IPS-NIHi11 (cell line): ENCODE measurements at regions not wholly inside any gene's neighbourhood (a gene's known extent, or its start where the extent isn't known, plus 50 kb on each side); places are given as distances from the start of the nearest gene placed in this dataset.
"Not testable (repeated sequence)": the region's sequence is repeated elsewhere in the genome, so short reads cannot be mapped to it uniquely, and the experiment has no call there.

Experiments used
- DNase-seq: peaks from one replicate; pipeline ENCODE4 v3.0.0; 2012; ENCODE audit warnings: mixed read lengths, low spot score

DNA sequence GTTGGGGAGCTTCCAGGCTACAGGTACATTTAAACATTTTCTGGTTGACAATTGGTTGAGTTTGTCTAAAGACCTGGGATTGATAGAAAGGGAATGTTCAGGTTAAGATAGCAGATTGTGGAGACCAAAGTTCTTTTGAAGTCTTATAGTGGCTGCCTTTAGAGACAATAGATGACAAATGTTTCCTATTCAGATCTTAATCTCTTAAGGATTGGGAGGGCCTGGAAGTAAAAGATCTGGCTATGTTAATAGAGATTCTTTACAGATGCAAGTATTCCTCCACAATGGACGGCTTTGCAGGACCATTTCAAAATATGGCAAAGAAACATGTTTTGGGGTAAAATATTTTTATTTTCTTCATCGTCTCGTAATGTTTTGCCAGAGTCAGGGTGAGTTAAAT, 128.7 kb upstream of the TSC22D1 start:
- DNase-seq = not testable (repeated sequence)

DNA sequence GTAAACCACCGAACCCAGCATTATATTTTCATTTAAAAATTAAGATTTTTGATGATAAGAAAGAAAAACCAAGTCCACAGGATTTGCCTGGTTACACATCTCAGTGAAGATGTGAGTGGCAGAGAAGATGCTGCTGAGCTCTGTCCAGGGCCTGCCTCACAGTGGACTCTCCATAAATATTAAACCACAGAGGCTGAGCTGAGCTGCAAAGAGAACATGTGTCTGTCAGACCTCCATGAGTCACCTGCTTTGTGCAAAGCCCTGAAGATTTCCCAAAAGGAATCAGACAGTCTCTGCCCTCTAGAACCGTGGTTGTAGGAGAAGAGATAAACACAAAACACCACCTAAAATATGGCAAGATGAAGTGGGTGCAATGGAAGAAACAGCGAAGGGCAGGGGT, 127.2 kb upstream of the TSC22D1 start:
- no peak for DNase-seq

DNA sequence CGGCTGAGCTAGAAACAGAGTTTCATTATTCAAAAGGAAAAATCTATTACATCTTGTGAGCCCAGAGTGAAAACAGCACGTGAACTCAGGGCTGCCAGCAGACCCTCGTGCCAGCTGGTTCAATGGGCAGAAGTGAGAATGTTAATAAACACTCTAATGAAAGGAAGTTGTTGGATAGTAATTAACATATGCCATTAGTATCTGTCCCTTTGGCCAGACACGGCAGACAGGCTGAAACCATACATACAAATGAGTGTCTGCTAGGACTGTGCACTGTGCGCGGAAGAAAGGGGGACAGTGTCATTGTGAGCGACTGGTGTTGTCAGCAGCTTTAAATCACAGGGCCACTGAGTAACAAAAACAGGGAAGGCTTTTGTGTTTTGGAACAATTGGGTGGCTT, 121.9 kb upstream of the TSC22D1 start:
- DNase-seq = no peak

DNA sequence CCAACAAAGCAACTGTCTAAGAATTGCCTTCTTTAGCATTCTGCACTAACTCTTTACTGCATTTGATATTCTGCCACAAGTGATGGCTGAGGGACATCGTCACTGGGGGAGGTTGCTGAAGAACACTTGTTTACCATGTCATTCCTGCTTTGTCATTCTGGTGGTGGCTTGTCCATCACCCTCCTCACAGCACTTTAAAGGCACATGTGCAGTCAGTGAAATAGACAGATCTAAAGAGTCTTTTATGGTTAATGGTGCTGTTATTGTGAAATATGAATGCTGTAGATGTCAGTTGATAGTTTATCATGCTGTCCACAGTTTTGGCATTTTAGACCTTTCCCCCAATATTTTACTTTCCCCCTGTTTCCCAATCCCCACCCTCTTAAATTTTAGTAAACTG, 120.9 kb upstream of the TSC22D1 start:
- DNase-seq = no peak

DNA sequence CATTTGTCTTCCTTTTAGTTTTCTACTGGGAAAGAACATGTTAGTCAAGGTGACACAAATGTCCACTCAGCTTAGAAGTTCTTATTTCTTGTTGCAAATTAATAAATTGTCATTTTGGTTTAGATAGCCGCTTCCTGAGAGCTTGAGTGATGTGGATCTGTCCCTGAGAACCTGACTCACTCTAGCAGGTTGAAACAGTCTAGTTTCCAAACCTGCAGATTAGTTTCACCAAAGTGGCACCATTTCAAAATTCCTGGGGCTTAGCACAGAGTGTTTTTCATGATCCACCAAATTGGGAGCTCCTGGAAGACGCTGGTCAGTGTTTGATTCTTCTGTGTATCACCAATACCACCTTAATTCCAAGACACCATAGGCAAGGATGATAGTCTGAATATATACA, 119.4 kb upstream of the TSC22D1 start:
- DNase-seq = no peak

DNA sequence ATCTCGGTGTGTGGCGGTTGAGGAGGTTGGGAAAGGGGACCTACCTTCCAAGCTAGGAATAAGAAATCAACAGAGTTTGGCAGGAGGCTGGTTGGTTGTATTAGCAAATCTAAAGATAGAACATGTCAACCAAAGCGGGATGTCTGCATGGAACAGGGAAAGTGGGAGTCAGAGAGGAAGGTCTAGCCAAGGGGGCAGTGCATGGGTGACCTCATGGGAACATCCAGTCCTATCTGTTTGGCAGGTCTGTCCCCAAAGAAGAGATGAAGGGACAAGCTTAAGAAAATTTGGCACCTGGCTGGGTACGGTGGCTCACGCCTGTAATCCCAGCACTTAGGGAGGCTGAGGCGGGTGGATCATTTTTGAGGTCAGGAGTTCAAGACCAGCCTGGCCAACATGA, 118.7 kb upstream of the TSC22D1 start:
- DNase-seq = no peak

DNA sequence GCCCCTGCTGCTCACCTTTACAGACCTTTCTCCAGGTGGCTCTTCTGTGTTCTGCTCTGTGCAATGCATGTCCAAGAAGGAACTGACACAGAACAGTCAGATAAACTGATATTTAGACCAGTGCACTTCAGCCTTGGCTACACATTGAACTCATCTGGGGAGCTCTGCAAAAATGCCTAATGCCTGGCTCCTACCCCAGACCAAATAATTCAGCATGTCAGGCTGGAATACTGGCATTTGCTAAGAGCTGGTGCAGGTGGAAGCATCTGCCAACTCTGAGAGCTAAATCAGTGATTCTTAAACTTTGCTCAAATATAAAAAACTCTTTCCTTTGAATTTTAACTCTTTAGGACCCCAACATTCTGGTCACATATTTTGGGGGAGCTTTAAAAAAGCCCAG, 118.2 kb upstream of the TSC22D1 start:
- DNase-seq = no peak

DNA sequence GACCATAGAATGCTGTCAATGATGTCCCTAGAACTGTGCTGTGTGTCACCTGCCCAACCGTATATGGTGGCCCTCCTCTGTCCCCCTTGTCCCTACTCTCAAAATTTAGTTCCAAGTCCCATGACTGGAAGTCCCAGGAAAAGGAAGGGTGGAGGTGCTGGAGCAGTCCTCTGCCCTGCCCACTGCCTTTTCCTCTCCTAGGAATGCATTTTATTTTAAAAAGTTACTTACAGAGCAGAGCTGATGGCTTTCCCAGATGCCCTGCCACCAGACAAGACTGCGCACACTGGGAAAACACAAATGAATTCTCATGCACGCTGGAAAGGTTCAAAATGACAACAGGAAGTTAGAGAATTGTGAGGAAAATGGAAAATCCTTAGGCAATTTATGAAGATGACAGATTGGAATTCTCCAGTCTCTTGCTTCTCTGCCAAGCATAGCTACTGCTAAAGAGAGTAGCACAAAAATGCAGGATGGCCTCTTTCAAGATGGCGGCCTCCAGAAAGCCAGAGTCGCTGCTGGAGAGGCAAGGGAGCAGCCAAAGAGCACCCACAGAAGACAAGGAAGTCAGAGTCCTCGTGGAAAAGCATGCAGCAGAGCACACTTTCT, 117.1 kb upstream of the TSC22D1 start:
- DNase-seq = no peak

DNA sequence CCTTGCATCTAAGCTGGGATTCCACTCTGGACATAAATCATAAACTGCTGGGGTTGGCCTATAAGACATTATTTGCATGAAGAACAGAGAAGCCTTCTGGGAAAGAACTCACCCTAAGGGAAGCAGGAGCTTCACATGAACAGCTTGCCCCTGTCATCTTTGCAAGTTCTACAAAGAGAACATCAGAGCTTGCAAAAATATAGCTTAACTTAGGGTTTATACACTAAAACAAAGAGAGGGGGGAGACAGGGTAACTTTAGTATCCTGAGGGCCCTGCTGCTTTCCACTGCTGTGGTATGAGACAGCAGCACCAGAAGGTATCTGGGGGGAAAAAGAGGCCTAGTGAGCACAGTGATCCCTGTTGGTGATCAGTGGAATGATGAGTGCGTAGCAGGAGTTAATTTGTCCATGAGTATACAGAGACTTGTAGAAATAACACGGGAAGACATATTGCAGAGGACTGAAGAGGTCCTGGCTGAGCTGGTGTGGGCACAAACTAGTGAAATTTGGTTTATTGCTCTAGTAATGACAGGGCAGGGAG, 116.1 kb upstream of the TSC22D1 start:
- DNase-seq = no peak

DNA sequence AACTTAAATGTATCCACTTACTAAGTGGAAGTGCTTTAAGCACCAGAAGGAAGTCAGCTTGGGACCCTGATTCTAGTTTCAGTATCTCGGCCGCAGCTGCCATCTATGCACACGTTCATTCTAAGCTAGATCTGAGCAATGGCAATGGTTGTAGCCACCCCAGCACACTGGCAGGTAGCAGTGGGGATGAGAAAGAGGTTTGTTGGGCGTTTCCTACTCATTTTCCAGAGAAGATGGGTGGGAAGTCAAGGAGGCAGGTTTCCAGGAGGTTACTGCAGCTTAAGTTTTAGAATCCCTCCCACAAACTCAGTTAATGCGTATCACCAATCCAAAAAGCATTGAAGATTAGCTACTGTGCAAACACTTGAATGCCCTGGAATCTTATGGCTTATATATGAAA, 114.2 kb upstream of the TSC22D1 start:
- no peak for DNase-seq

DNA sequence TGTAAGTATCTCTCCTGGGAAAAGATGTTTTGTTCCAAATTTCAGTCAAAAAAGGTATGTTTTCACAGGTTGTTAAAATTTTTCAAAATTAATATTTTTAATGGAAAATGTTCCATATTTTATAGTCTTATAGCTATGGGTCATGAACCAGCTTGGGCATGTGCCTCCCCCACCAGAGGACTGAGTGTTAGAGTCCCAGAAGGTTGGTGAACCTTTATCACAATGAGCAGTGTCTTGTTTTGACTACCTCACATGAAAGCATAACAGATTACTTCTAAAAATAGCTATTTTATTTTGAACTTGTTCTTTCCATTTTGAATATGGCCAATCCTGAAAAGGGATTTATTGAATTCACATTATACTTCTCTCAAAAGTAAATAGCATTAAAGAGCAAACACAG, 112.5 kb upstream of the TSC22D1 start:
- DNase-seq = no peak

DNA sequence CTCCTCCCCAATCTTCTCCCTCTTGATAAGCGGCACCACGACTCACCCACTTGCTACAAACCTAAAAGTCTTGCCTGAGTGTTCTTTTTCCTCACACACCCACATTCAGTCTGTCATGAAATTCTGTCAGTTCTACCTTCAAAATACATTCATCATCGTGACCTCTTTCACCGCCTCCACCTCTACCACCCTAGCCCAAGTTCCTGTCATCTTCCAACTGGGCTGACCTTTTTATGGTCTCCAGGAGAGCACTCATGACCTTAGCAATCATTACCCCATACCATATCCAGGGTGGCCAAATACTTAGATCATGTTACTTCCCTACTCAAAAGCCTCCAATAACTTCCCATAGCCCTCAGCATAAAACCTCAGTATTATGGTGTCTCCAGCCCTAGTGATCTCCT, 110.4 kb upstream of the TSC22D1 start:
- DNase-seq = no peak

DNA sequence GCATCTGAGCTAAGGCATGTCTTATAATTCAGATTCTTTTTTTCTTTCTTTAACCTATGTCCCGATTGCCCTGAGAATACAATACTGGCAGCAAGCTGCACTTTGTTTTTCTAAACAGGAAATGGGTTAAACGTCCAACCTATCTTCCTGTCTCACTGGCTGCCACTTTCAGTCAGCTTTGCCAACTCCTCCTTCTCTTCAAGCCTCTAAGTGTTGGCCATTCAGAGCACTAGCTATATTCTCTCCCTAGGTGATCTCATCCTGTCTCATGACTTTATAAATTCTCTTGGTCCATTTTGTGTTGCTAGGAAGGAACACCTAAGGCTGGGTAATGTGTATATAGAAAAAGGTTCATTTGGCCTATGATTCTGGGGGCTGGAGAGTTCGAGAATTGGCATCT, 109.5 kb upstream of the TSC22D1 start:
- no peak for DNase-seq

DNA sequence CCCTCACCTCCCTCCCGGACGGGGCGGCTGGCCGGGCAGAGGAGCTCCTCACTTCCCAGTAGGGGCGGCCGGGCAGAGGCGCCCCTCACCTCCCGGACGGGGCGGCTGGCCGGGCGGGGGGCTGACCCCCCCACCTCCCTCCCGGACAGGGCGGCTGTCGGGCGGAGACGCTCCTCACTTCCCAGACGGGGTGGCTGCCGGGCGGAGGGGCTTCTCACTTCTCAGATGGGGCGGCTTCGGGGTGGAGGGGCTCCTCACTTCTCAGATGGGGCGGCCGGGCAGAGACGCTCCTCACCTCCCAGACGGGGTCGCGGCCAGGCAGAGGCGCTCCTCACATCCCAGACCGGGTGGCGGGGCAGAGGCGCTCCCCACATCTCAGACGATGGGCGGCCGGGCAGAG, 106.3 kb upstream of the TSC22D1 start:
- not testable (repeated sequence) for DNase-seq

DNA sequence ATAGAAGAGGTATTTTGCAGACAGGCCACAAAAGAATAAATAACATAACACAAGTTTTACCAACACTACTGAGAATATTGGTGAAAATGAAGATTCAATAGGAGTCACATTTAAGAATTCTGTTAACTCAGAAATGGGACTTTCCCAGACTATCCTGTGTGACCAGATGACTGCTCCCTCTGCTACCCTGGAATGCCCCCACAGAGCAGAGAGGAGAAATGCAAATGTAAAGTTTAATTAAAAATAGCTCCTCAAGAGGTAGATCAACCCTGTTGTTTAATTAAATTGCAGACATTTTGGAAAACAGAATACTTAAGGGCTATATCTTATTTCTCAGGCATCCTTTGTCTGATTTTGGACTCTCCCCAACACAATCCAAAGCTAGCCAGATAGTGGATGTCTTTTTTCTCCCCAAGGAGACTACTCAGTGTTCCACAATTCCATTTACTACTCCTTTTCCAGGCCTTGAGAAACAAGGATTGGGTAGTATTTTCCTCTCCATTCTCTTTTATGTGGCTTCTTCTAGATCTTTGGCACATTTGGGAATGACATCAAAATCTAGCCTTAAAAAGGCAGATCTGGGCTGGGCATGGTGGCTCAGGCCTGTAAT, 104.7 kb upstream of the TSC22D1 start:
- DNase-seq = no peak

DNA sequence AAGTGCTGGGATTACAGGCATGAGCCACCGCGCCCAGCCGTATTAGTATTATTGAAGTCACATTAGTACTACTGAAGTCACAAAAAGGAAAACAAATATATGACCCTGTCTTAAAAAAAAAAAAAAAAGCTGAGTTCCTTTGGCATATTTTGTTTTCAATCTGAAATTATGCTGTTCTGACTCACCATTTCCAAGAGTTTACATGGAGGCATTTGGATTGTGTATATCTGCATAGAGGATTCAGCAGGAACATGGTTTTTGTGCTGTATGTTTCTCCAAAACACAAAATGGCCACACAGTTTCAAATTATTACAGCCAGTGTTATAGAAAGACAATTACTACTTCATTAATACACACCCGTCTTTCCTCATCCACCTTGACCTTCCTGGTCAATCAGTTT, 103.5 kb upstream of the TSC22D1 start:
- DNase-seq = no peak

DNA sequence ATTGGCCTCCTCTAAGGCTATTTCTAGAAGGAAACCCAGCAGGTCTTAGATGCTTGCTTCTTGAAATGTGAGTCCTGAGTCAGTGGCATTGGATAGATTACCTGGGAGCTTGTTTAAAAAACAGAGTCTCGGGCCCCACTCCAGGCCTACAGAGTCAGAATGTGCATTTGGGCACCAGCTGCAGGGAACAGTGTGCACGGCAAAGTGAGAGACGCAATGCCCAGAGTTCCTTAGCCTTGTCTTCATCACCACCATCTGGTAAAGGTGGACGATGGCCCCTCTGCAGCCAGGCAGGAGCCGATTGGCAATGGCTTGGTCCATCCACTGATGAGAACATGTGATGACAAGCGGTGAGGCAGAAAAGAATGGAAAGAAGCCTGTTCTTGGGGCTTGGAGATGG, 102.1 kb upstream of the TSC22D1 start:
- no peak for DNase-seq

DNA sequence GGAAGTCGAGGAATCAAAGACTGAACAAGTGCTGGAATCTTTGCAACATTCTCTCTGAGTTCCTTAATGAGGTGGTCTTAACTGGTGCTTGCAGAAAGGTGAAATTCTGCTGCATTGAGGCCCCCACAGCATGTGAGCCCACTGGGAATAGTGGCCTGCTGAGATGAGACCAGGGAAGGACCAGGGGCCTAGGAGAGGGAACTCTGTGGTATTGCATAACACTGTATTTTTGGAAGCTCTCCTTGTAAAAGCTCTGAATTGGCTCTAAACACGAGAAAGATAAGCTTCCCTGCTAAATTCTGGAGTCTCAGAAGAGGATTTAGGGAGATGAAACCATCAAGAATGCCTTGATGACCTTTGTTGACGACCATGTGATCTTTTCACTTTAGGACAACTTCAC, 100.4 kb upstream of the TSC22D1 start:
- no peak for DNase-seq

DNA sequence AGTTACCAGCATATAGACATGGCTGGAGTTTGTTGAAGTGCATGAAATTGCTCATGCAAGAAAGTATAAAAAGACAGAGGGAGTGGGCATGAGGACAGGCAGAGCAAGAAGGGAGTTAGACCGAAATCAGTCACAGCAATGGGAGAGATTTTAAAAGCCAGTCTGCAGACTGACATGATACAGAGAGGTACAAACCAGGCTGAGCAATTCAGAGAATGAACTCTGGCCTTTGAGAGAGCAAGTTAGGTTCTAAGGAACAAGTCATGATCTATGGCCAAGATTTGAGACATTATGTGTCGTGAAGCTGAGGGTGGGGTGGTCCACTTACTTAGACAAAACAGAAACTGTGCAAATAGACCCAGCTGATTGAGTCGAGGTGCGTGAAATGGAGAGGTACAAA, 93.4 kb upstream of the TSC22D1 start:
- no peak for DNase-seq

DNA sequence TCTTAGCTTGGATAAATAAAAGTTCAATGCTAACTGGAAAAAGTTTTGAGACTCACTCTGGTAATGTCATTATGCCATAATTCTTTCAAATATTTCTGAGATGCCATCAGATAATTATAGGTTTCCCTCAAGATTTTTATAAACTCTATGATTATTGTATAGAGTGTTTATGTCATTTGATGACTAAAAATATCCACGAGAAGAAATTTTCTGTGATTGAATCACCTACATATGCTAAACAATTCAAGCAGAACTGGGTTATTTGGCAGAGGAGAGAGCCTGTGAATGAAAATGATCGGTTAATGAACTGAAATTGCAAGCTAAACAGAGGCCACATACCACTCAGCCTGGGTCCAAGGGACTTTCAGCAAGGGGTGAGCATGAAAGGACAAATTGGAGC, 92.6 kb upstream of the TSC22D1 start:
- no peak for DNase-seq

DNA sequence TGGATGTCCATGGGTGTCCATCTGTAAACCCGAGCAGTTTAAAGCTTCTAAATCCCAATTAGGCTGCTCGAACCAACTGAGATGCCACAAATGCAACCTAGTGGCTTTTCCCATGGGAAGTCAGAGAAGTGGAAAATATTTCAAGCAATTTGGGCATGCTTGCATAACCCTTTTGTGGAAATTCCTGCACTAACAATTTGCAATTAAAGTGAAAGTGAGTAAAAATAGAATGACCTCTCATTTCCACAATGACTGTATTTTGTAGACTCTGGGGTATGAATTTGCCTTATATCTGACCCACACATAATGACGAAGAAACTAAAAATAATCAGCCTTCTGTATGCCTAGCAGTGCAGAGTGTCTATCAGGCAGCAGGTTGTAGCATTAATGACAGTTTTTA, 91.8 kb upstream of the TSC22D1 start:
- no peak for DNase-seq

DNA sequence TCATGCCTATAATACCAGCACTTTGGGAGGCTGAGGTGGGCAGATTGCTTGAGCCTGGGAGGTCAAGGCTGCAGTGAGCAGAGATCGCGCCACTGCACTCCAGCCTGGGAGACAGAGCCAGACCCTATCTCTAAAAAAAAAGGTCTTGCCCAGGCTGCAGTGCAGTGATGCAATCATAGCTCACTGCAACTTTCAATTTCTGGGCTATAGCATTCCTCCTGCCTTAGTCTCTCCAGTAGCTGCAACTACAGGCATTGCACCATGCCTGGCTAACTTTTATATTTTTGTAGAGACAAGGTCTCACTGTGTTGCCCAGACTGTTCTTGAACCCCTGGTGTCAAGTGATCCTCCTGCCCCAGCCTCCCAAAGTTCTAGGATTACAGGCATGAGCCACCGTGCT, 90.4 kb upstream of the TSC22D1 start:
- not testable (repeated sequence) for DNase-seq

DNA sequence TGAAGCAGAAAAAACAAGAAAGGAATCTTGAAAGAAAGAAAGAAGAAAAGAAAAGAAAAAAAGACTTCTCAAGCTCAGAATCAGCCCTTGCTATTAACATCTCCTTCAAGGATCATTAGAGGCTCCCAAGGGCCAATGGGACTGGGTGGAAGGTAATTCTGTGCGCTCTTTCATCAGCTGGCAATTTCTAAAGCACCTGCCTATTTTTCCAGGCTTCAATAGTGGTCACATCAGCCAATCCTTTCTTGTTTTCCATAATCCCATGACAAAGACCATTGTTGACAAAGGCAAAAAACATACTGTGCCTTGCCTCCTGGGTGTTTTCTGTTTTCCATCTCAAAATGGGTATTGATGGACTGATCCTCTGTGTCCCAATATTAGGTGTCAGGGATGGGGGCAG, 88.2 kb upstream of the TSC22D1 start:
- no peak for DNase-seq

DNA sequence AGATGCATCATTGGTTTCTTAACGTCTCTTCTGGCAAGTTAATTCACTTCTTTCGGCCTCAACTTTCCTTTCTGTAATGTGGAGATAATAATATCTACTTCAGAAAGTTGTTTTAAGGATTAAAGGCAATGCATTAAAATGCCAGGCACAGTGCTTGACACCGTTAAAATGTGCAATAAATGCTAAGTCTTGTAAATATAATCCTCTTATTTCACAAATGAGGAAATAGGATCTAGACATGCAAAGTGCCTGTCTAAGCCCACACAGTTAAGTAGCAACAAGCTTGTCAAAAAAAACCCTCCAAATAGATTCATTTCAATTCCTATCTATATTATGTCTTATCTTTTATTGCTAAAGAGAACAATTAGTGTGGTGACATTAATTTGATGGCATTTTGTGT, 86.4 kb upstream of the TSC22D1 start:
- DNase-seq = no peak
